ENCODE measurements at regions not wholly inside any gene's neighbourhood (a gene's known extent, or its start where the extent isn't known, plus 50 kb on each side); places are given as distances from the start of the nearest gene placed in this dataset.

DNA sequence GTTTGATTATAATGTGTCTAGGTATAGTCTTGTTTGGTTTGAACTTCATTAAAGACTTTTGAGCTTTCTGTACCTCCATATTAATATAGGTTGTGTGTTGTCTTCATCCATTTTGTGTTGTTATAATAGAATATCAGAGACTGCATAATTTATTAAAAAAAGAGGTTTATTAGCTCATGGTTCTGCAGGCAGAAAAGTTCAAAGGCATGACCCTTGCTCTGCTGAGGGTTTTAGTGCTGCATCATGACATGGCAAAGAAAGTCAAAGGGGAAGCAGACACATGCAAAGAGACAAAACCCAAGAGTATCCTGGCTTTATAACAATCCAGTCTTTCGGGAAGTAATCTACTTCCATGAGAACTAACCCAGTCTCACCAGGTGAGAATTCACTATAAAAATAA is 358.2 kb downstream of the EDEM1 start:
- H3K27ac ChIP-seq = no peak overlapping the region
- H3K27me3 ChIP-seq = no peaks in the 10 kb centered on the region
- no peaks in the 10 kb centered on the region for H3K4me1 ChIP-seq (ENCODE audit: insufficient read depth)
- TF ChIP-seq EP300 (IDR thresholded peaks at IDR 0.05) = no peak
- TF ChIP-seq CTCF (IDR thresholded peaks at IDR 0.05) = no peak
- TF ChIP-seq POLR2A (IDR thresholded peaks at IDR 0.05) = no peak
- 88 to 100% (median 89%) methylated on average over 1 of the region's 1 CpG for WGBS, 3 donors
- H3K36me3 ChIP-seq = no peaks in the 10 kb centered on the region
- DNase-seq = no peak
- intact Hi-C loops (cut with DNase I) = no loop called here
- no peak overlapping the region for H3K4me3 ChIP-seq
- H3K9me3 ChIP-seq = no peaks in the 10 kb centered on the region

- Histone ChIP-seq H3K36me3 (no peaks in the 10 kb centered on the region), H3K4me1 (ENCODE audit: insufficient read depth) (no peaks in the 10 kb centered on the region), H3K27me3 (no peaks in the 10 kb centered on the region), H3K4me3 (no peak overlapping the region), H3K27ac (no peak overlapping the region), H3K9me3 (no peaks in the 10 kb centered on the region)
- no peak for DNase-seq
- TF ChIP-seq EP300 (IDR thresholded peaks at IDR 0.05) = no peak
- WGBS, 3 donors = 86 to 93% (median 89%) methylated on average over 8 of the region's 8 CpGs
- intact Hi-C loops (cut with DNase I) = no loop called here
Observed at GRCh38 chr3:5553203-5553602, 365.7 kb downstream of the EDEM1 start.

DNA sequence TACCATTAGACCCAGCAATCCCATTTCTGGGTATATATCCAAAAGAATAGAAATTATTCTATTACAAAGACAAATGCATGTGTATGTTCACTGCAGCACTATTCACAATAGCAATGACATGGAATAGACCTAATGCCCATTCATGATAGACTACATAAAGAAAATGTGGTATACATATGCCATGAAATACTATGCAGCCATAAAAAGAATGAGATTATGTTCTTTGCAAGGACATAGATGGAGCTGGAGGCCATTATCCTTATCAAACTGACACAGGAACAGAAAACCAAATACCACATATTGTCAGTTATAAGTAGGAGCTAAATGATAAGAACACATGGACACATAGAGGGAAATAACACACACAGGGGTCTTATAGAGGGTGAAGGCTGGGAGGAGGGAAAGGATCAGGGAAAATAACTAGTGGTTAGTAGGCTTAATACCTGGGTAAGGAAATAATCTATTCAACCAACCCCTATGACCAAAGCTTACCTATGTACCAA is 366.8 kb downstream of the EDEM1 start:
- Histone ChIP-seq H3K27ac (no peak overlapping the region), H3K27me3 (no peaks in the 10 kb centered on the region), H3K4me3 (no peak overlapping the region), H3K9me3 (no peaks in the 10 kb centered on the region), H3K36me3 (no peaks in the 10 kb centered on the region), H3K4me1 (ENCODE audit: insufficient read depth) (no peaks in the 10 kb centered on the region)
- DNase-seq = no peak
- intact Hi-C loops (cut with DNase I) = no loop called here
- TF ChIP-seq CTCF (IDR thresholded peaks at IDR 0.05) (no peak), EP300 (IDR thresholded peaks at IDR 0.05) (no peak), POLR2A (IDR thresholded peaks at IDR 0.05) (no peak)

GRCh38 chr3:5560199-5560598 is 372.7 kb downstream of the EDEM1 start:
- DNase-seq = no peak
- TF ChIP-seq CTCF (IDR thresholded peaks at IDR 0.05) = no peak
- TF ChIP-seq EP300 (IDR thresholded peaks at IDR 0.05) = no peak
- no peaks in the 10 kb centered on the region for H3K27me3 ChIP-seq
- H3K9me3 ChIP-seq = no peaks in the 10 kb centered on the region
- H3K27ac ChIP-seq = no peak overlapping the region
- H3K4me3 ChIP-seq = no peak overlapping the region
- H3K36me3 ChIP-seq = no peaks in the 10 kb centered on the region
- WGBS, 3 donors = 95 to 100% (median 98%) methylated on average over 1 of the region's 1 CpG
- intact Hi-C loops (cut with DNase I) = no loop called here
- H3K4me1 ChIP-seq (ENCODE audit: insufficient read depth) = no peaks in the 10 kb centered on the region

GRCh38 chr3:5563537-5564277 is 376.2 kb downstream of the EDEM1 start:
- TF ChIP-seq CTCF (IDR thresholded peaks at IDR 0.05) (no peak), POLR2A (IDR thresholded peaks at IDR 0.05) (no peak), EP300 (IDR thresholded peaks at IDR 0.05) (no peak)
- no peaks in the 10 kb centered on the region for H3K36me3 ChIP-seq
- no peaks in the 10 kb centered on the region for H3K4me1 ChIP-seq (ENCODE audit: insufficient read depth)
- H3K4me3 ChIP-seq = no peak overlapping the region
- WGBS, 3 donors = 69 to 84% (median 77%) methylated on average over 7 of the region's 7 CpGs
- H3K9me3 ChIP-seq = no peaks in the 10 kb centered on the region
- no peak for DNase-seq
- intact Hi-C loops (cut with DNase I) = no loop called here
- no peak overlapping the region for H3K27ac ChIP-seq
- no peaks in the 10 kb centered on the region for H3K27me3 ChIP-seq
